ENCODE measurements at regions not wholly inside any gene's neighbourhood (a gene's known extent, or its start where the extent isn't known, plus 50 kb on each side); places are given as distances from the start of the nearest gene placed in this dataset.

DNA sequence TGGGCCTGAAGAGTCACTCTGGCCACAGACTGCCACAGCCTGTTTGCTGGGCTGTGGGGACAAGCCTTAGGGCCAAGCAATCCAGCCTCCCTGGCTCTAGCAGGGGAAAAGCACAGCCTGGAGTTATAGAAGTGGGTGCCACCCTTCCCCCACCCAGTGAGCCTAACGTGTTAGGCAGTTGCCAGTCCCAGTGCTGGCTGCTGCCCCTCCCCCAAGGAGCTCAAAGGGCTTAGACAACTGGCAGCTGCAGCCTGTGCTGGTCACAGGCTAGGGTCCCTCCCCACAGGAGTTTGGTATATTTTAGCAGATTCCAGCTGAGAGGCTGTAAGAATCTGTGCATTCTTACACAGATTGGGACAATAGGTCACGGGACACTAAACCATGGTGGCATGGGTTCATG, 370.3 kb upstream of the FGF16 start:
- TF ChIP-seq ZNF211 (tag by site-specific recombination; IDR thresholded peaks at IDR 0.05; ENCODE audit: low read depth) (no peak), ZBTB8A (tag by site-specific recombination; IDR thresholded peaks at IDR 0.05) (no peak), KLF16 (tag by site-specific recombination; IDR thresholded peaks at IDR 0.05) (no peak), ZNF335 (tag by site-specific recombination; conservative IDR thresholded peaks at IDR 0.05) (no peak), ZNF548 (tag by site-specific recombination; IDR thresholded peaks at IDR 0.05) (no peak), ZNF133 (tag by site-specific recombination; IDR thresholded peaks at IDR 0.05) (no peak), HOXA7 (CRISPR knock-in tag; IDR thresholded peaks at IDR 0.05; ENCODE audit: borderline replicate concordance) (no peak)
- TF ChIP-seq, protein P1, sequence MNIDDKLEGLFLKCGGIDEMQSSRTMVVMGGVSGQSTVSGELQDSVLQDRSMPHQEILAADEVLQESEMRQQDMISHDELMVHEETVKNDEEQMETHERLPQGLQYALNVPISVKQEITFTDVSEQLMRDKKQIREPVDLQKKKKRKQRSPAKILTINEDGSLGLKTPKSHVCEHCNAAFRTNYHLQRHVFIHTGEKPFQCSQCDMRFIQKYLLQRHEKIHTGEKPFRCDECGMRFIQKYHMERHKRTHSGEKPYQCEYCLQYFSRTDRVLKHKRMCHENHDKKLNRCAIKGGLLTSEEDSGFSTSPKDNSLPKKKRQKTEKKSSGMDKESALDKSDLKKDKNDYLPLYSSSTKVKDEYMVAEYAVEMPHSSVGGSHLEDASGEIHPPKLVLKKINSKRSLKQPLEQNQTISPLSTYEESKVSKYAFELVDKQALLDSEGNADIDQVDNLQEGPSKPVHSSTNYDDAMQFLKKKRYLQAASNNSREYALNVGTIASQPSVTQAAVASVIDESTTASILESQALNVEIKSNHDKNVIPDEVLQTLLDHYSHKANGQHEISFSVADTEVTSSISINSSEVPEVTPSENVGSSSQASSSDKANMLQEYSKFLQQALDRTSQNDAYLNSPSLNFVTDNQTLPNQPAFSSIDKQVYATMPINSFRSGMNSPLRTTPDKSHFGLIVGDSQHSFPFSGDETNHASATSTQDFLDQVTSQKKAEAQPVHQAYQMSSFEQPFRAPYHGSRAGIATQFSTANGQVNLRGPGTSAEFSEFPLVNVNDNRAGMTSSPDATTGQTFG (tag by site-specific recombination; IDR thresholded peaks at IDR 0.05; ENCODE audit: borderline replicate concordance) = no peak
- TF ChIP-seq, protein P2, sequence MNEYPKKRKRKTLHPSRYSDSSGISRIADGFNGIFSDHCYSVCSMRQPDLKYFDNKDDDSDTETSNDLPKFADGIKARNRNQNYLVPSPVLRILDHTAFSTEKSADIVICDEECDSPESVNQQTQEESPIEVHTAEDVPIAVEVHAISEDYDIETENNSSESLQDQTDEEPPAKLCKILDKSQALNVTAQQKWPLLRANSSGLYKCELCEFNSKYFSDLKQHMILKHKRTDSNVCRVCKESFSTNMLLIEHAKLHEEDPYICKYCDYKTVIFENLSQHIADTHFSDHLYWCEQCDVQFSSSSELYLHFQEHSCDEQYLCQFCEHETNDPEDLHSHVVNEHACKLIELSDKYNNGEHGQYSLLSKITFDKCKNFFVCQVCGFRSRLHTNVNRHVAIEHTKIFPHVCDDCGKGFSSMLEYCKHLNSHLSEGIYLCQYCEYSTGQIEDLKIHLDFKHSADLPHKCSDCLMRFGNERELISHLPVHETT (tag by site-specific recombination; IDR thresholded peaks at IDR 0.05) = no peak
